ENCODE measurements at regions not wholly inside any gene's neighbourhood (a gene's known extent, or its start where the extent isn't known, plus 50 kb on each side); places are given as distances from the start of the nearest gene placed in this dataset.
"Not testable (repeated sequence)": the region's sequence is repeated elsewhere in the genome, so short reads cannot be mapped to it uniquely, and the experiment has no call there.

DNA sequence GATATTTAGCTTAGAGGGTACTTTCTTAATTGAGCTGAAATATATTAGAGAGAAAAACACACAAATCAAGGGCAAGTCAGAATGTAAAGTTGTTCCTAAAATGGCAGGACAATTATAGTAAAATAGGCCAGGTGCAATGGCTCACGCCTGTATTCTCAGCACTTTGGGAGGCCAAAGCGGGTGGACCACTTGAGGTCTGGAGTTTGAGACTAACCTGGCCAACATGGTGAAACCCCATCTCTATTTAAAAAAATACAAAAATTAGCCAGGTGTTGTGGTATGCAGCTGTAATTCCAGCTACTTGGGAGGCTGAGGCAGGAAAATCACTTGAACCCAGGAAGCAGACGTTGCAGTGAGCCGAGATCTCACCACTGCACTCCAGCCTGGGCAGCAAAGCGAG lies 142.9 kb downstream of the GOLGA6L6 start:
- TF ChIP-seq, protein P1, sequence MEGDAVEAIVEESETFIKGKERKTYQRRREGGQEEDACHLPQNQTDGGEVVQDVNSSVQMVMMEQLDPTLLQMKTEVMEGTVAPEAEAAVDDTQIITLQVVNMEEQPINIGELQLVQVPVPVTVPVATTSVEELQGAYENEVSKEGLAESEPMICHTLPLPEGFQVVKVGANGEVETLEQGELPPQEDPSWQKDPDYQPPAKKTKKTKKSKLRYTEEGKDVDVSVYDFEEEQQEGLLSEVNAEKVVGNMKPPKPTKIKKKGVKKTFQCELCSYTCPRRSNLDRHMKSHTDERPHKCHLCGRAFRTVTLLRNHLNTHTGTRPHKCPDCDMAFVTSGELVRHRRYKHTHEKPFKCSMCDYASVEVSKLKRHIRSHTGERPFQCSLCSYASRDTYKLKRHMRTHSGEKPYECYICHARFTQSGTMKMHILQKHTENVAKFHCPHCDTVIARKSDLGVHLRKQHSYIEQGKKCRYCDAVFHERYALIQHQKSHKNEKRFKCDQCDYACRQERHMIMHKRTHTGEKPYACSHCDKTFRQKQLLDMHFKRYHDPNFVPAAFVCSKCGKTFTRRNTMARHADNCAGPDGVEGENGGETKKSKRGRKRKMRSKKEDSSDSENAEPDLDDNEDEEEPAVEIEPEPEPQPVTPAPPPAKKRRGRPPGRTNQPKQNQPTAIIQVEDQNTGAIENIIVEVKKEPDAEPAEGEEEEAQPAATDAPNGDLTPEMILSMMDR (IDR thresholded peaks at IDR 0.05; ENCODE audit: insufficient read depth, low read depth, low read length): not testable (repeated sequence)
- TF ChIP-seq EZH2 (IDR thresholded peaks at IDR 0.05; ENCODE audit: insufficient read depth, low read length): not testable (repeated sequence)
